HG03469 (cell line): ENCODE measurements at regions not wholly inside any gene's neighbourhood (a gene's known extent, or its start where the extent isn't known, plus 50 kb on each side); places are given as distances from the start of the nearest gene placed in this dataset.
"Not testable (repeated sequence)": the region's sequence is repeated elsewhere in the genome, so short reads cannot be mapped to it uniquely, and the experiment has no call there.

ENCODE experiments used
- ATAC-seq: cut with Tn5 transposase; IDR thresholded peaks from one replicate; pipeline ENCODE4 v1.9.1; 2021; ENCODE audit warnings: mild to moderate bottlenecking, moderate library complexity, moderate number of reproducible peaks; ENCODE audit not compliant: unreplicated experiment

DNA sequence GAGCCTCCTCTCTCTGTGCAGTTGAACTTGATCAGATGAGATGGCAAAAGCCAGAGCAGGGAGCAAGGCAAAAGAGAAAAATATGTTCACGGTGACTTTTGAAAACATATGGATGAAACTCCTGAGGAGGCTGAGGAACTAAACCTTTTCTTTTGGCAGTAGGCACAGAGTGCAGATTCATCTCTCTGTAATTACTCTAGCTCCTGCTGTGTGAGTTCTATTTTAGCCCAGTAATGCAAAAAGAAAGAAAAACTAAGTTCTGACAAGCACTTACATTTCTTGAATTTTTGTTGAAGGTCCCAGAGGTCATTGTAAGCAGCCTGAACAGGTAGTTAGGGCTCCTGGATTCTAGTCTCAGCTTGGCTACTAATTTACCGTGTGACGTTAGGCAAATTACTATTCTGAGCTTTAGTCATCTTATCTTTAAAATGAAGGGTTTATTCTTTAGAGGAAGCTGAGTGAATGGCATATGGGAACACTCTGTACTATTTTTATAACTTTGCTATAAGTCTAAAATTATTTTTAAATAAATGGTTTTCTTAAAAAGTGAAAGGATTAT is 114.7 kb upstream of the NBPF26 start:
- ATAC-seq = not testable (repeated sequence)

DNA sequence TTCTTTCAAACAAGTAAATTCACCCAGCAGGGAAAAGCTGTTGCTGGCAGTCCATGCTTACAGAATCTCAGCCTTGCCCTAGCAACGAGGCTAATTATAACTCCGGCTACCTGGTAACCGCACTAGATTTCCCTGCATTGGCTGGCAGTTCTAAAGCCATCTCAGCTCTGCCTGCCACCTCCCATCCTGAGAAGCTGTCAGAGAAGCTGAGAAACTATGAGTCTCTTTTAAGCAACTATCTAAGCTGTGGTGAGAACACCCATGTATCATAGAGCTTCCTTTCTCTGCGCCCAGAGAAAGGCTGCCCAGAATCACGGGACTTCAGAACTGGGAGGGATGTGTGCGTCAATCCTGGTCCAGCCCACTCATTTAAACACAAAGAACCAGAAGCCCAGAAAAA is 113.9 kb upstream of the NBPF26 start:
- ATAC-seq = not testable (repeated sequence)

DNA sequence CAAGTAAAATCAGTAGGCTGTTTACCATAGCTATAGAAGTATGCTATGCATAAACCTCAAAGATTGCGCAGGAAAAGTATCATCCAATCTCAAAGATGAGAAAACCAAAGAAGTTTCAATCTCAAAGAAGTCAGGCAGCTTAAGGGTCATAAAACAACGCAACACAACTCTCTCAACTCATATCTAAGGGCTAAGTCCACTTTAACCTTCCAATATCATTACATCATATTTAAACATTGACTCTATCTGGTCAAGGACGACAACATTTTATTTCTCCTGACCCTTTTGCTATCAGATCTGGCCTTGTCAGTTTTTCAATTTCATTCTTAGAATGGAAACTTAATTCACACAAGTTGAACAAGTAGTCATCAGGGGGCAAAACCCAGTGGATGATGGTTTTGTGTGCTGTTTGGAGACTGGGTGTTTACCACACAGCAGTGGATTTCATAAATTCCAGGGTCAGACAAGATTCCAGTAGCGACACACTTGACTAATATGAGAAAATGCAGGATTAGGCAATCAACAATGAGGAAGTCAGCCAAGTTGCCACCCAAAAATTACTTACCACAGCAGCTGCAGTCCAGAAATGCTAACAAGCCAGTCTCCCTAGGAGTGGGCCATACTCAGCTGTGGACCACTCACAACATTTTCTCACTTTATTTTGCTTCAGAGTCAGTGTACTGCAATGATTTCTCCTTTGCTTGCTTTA is 108.7 kb upstream of the NBPF26 start:
- ATAC-seq = not testable (repeated sequence)

DNA sequence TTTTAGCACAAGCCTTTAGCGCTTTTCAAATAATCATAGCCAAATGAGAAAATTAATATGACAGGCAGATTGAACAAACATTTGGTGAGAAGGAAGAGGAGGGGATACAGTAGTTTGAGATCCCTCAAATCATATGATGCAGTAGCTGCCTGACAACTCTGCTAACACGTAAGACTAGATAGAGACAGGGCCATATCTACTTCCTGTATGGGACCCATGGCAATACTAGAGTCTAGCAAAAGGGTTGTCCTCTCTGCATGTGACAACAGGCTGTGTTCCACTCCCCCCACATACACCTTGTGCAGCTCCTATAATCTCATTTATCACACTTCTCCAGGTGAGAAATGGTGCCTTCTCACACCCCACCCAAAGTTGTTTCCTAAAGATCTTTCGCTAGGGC is 106.3 kb upstream of the NBPF26 start:
- not testable (repeated sequence) for ATAC-seq

DNA sequence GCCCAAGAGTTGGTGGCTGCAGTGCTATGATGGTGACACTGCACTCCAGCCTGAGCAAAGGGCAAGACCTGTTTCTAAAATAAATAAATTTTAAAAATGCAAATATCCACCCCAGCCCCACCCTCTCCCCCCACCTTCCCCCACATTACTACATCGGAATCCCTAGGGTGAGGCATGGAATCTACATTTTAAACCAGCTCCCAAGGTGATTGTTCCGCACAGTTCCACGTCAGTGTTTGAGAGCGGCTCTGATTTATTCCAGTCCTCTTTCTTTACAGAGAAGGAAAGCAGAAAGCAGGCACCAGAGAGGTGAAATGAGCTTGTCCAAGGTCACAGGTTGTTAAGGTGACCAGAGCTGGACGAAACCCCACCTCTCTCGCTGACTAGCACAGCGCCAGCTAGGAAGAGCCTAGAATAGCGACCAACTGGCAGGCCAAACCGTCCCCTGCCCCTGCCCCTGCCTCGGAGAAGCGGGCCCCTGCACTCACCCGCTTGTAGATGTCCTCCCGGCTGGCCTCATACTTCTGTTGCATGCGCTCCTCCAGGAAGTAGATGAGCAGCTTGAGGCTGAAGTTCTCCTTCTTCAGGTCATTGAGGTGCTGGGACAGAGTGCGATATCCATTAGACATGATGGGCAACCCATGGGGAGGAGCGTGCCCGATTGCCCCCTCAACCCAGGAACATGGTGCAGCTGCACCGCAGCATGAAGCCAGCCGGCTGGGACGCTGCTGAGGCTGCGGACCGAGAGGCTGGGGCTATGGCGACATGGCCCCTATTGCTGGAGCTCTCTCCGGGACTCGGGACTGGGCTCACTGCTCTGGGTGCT is 103.7 kb upstream of the NBPF26 start:
- not testable (repeated sequence) for ATAC-seq

DNA sequence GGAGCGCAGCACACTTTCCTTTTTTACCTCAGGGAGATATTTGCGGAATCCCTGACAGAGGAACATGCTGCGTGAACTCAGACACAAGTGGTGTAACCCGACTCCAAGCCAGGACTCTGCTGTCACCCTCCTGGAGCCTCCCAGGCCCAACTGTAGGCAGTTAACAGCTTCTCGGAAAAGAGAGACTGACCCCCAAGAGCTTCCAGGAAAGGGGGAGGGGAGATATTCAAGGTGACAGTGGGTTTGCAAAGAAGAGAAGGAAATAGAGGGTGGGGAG is 103.1 kb upstream of the NBPF26 start:
- ATAC-seq = not testable (repeated sequence)

DNA sequence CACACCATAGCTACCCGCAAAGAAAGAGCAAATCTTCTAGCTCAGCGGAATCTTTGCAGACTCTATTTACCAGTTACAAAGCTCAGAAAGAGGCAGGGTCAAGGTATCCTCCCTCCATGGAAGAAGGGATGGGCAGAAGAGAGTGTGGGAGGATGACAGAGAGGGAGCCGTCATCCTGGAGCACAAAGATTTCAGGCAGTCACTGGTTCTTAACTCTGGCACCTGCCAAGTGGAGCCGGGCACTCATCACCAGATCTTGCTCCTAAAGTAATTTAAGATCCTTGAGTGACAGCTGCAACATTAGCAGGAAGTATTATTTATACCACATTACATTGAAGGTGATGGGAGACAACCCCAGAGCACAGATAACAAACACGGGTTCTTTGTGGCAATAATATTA is 102.5 kb upstream of the NBPF26 start:
- ATAC-seq = not testable (repeated sequence)

DNA sequence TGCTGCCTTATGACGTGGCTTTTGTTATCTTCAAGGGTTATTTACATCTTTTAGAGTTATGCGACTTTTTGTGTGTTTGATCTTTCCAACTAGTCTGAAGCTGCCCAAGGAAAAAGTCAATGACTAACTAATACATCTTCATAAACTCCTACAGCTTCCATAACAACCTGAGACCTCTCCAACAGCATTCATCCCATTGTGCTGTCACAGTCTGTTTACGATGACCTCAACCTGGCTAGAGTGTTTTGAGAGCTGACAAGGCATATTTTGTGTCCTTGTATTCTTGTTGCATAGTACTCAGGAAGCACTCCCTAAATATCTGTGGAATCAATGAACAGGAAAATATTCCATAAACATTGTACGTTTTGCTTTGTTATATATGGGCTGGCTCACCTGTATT is 100.2 kb upstream of the NBPF26 start:
- not testable (repeated sequence) for ATAC-seq

DNA sequence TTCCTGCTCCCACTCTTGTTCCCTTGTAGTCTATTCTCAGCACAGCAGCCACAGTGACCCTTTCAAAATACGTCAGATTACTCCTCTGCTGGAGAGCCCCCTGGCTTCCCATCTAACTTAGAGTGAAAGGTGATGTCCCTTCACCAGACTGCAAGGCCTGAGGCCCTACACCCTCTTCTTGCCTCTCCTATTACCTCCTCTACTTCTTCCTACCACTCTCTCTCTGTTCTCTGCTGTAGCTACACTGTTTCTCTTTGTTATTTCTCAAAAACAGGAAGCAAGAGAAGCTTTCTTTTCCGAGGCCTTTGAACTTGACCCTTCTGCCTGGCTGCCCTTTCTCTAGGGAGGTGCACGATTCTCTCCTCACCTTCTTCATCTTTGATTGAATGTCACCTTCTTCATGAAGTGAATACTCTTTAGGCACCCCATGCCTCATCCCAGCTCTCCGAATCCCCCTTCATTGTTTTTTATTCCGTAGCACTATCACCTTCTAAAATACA is 99.1 kb upstream of the NBPF26 start:
- ATAC-seq = not testable (repeated sequence)

DNA sequence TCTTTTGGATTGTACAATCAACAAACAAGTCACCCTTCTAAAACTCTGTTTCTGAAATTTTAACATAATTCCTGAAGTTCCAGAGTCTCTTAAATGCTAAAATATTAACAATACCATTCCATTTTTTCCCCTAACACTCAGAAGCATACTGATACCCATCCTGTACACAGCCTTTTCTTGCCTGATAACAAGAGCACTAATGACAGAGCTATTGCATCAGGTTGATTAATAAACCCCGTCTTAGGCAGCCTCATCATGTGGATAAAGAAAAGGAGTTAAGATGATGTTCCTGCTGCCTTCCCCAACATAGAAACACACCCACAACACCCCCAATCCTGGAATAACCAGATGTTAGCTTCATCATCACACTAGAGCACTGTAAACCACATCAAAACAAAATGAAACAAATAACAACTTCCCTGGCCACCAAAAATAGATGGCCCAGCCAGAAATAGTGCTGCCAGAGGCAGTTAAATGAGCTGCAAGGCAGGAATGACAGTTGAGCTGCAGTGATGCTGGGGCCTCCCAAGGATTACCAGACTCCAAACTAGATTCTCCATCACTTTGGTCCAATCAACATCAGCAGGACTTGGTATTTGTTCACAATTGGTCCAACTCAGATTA is 93.8 kb upstream of the NBPF26 start:
- ATAC-seq = not testable (repeated sequence)

DNA sequence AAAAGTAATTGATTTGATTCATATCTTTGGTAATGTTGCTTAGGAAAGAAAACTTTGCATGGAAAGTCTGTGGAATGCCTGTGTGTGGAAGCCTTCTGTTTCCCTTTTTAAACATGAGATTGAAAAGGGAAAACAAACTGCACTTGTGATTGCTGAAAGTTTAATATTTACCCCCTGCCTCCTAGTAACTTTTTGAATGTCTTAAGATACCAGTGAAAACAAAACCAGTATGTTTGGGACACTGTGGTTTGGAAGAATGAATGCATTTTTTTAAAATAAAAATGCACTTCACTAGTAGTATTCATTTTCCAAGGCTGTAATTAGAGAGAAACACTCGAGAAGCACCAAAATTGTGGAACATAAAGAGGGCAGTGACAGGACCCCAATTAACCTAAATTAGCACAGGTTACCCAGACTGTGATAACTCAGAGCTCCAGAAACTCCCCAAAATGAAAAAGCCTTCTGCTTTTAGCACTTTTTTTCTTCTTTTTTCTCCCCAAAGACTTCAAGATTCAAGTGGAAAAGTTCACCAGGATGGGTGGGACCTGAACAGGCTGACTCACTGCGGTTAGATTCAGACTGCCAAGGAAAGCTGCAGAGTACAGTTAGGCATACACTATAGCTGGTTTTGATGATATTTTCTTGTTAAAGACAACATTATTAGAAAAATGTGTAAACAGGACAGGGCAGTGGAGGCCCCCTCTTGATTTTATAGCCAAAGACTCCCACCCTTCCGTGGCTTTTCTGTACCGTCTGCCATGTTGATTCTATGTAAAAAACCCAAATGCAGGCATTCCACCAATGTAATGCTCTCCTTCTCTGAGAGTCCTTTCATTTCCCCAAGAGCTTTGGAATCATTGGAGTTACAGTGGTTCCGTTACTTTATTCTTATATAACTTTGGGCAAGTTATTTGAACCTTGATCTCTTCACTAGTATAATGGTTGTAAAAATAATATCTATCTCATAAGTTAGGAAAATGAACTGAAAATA is 88.6 kb upstream of the NBPF26 start:
- not testable (repeated sequence) for ATAC-seq

DNA sequence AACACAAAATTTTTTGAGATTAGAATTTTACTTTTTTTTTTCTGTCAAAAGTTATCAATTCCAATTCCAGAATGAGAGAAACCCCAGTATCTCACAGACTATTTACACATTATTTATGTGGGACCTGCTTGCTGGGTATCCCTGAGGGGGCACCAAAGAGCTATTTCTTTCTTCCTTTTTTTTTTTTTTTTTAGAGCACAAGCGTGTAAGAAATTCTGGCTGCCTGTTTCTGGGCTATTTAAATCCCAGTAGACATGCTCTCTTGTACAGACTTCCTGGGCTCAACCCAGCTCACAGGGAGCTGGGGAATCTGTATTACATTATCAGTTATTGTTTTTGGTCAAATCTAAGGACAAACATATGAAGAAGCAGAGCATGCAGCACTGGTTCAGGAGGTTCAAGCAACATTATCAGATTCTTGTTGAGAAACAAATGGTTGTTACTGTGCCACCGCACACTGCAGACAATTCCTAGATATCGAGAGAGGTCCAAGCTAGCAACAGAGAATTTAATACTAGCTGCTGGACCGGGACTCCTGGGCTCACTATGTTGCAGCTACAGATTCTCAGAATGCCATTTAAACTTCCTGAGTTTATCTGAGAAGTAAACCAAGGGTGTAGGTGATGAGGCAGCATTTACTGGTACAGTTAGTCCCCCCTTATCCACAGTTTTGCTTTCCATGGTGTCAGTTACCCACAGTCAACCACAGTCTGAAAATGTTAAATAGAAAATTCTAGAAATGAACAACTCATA is 83.3 kb upstream of the NBPF26 start:
- not testable (repeated sequence) for ATAC-seq

DNA sequence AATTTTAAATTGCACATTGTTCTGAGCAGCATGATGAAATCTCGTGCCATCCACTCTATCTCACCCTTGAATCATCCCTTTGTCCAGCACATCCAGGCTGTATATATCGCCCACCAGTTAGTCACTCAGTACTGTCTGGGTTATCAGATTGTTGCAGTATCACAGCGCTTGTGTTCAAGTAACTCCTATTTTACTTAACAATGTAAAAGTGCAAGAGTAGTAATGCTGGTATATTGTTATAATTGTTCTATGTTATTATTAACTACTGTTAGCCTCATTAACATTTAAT is 82.8 kb upstream of the NBPF26 start:
- not testable (repeated sequence) for ATAC-seq

DNA sequence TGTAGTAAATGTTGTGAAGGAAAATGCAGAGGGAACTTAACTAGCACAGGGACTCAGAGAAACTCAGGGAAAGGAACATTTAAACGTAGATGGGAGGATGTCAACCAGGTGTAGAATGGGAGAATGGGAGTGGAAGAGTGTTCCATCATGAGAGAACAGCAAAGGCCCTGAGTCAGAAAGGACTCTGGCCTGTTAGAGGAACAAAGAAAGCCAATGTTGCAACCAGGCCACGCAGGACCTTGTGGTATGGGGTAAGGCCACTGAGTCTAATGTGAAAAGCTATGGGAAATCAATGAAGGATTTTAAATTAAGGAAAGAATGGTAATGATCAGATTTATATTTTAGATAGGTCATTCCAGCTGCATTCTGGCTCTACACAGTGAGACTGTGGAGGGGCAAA is 76.6 kb upstream of the NBPF26 start:
- ATAC-seq = not testable (repeated sequence)

DNA sequence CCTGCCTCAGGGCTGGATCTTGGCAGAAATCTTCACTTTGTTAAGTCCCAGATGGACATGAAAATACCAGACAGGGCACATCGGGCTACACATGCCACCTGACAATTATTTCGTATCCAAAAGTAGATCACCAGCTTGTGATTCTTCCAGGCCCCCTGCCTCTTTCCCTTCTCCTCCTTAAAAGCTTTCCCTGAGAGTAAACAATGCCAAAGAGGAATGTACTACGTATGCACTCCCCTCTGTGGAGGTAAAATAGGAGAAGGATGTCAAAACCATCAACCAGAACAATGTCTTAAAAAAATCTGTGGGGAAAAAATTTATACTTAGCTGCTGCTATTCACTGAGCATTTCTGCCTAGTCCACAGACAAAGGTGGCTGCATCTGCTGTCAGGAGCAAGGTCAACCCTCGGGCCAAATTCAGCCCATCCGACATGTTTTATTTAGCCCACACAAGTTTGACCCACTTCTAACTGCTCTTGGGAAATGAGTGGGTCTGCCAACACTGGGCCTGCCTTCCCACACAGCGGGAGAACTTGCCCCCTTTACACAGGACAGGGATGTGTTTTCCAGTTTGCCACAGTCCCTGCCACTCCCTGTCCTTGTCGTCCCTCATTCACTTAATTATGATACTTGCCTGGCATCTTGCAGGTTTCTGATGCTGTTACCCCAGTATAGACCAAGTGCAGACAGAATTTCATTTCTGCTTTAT is 74.7 kb upstream of the NBPF26 start:
- not testable (repeated sequence) for ATAC-seq

DNA sequence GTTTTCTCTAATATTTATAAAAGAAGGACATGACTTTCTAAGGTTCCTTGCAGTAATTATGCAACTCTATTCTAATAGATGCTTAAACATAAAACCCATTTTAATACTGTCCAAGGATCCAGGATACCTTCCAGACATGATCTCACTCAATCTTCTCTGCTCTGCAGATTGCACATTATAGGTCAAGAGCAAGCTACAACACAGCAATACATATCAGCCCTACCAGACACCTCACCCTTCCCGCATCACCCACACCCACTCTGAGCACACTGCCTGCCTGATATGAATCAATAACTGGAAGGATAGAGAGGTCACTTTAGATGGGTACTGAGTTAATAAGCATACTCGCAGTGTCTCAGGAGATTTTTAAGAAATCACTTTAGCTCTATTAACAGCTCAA is 74.0 kb upstream of the NBPF26 start:
- not testable (repeated sequence) for ATAC-seq

DNA sequence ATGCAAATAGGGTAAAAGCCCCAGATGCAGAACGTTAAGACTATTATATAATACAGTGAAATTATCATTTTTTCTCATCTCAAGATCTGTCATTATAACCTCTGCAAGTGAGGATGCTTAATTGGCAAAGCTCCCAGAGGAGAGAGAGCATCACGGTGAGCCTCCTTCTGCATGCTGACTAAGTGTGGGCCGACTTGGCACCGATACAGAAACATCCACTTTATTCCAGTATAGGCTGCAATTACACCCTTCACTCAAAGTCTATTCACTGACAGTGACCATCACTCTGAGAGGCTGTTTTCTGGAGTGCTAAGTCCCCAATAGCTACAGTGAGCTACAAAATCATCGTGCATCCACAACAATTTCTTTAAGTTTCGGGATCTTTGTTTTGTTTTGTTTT is 69.6 kb upstream of the NBPF26 start:
- not testable (repeated sequence) for ATAC-seq

DNA sequence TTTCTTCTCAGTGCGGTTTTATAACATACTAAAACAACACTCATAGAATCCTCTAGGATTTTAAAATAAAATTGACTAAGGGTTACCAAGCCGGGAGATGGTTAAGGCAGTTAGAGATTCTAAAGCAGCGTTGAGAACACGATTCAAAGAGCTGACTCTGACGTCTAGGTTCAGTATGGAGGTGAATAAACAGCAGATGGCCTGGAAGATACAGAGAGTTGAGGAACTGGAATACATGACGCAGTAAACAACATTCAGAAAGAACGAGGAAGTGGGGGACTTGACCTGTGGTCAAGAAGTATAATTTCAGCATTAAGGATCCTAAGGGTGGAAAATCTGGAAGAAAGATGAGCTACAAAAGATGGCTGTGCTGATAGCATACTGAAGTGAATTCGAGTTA is 68.4 kb upstream of the NBPF26 start:
- ATAC-seq = not testable (repeated sequence)

DNA sequence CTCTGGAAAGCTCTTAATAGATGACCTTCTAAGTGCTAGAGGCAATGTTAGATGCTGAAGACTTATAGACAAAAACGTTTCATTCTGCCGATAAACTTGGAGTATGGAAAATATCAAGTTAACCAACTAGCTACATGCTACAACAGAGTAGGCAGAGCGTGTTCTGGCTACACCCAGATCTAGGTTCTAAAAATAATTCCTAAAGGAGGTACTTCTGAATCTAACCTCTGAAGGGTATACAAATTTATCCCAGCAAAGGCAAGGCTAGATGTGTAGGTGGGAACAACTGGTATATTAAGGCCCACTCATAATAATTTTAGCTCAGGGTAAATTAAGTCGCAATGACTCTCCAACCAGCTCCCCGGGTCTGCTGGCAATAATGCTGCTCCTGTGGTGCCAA is 67.6 kb upstream of the NBPF26 start:
- ATAC-seq = not testable (repeated sequence)
